Brain microvascular endothelial cell (primary cell): ENCODE measurements at regions not wholly inside any gene's neighbourhood (a gene's known extent, or its start where the extent isn't known, plus 50 kb on each side); places are given as distances from the start of the nearest gene placed in this dataset.
A peak's percentile ranks its signal among the peaks of the same experiment; 100 is the strongest.

Experiments used
- DNase-seq: peaks from one replicate; pipeline ENCODE4 v3.0.0-alpha.2; 2020
- H3K27ac ChIP-seq: fragments of 250-450 bp; sonication (Bioruptor Pico); 2 replicates; pipeline ENCODE4 v1.5.1; 2020; ENCODE audit warnings: mild to moderate bottlenecking, moderate library complexity
- H3K27me3 ChIP-seq: fragments of 250-450 bp; sonication (Bioruptor Pico); replicated peaks from 2 replicates; pipeline ENCODE4 v1.5.1; 2020; ENCODE audit warnings: mild to moderate bottlenecking
- H3K36me3 ChIP-seq: fragments of 250-450 bp; sonication (Bioruptor Pico); replicated peaks from 2 replicates; pipeline ENCODE4 v1.5.1; 2020; ENCODE audit warnings: mild to moderate bottlenecking
- H3K4me3 ChIP-seq: 2 replicates; pipeline ENCODE4 v1.5.1; 2011; ENCODE audit warnings: low read depth, mild to moderate bottlenecking, control low read depth, low read length, moderate library complexity
- CTCF ChIP-seq: IDR thresholded peaks from 2 replicates; pipeline ENCODE4 v1.5.1; 2011; ENCODE audit warnings: low read depth, mild to moderate bottlenecking, moderate library complexity, low read length, control low read depth, inconsistent platforms; ENCODE audit errors: missing control alignments
- in situ Hi-C: cut with HindIII; loops from 2 replicates; pipeline ENCODE4 v1.10.0; 2017; ENCODE audit warnings: low sequenced_read_pairs, low pct_ligation_motif_present

GRCh38 chr5:92809855-92810465, 771.1 kb downstream of the NR2F1-AS1 start:
- no peak overlapping the region for H3K4me3 ChIP-seq
- H3K27me3 ChIP-seq, result no peaks in the 10 kb centered on the region
- H3K27ac ChIP-seq, result no peak overlapping the region
- H3K36me3 ChIP-seq, result no peaks in the 10 kb centered on the region
- in situ Hi-C loops, result no loop called here
- TF ChIP-seq CTCF, result no peak
- DNase-seq, result no peak

- no peak for DNase-seq
- Histone ChIP-seq H3K4me3 (no peak overlapping the region), H3K27me3 (no peaks in the 10 kb centered on the region), H3K27ac (no peak overlapping the region), H3K36me3 (no peaks in the 10 kb centered on the region)
- in situ Hi-C loops, result no loop called here
- no peak for TF ChIP-seq CTCF
Observed at GRCh38 chr5:92808474-92808873, 772.5 kb downstream of the NR2F1-AS1 start.

- in situ Hi-C loops, result no loop called here
- no peak overlapping the region for H3K27ac ChIP-seq
- no peak for TF ChIP-seq CTCF
- H3K27me3 ChIP-seq, result no peaks in the 10 kb centered on the region
- H3K4me3 ChIP-seq, result no peak overlapping the region
- no peak for DNase-seq
- no peaks in the 10 kb centered on the region for H3K36me3 ChIP-seq
Observed at GRCh38 chr5:92807085-92807484, 773.9 kb downstream of the NR2F1-AS1 start.

GRCh38 chr5:92805446-92805845, 775.6 kb downstream of the NR2F1-AS1 start:
- in situ Hi-C loops, result no loop called here
- no peaks in the 10 kb centered on the region for H3K36me3 ChIP-seq
- no peak overlapping the region for H3K4me3 ChIP-seq
- H3K27me3 ChIP-seq, result no peaks in the 10 kb centered on the region
- no peak overlapping the region for H3K27ac ChIP-seq
- TF ChIP-seq CTCF, result no peak
- no peak for DNase-seq

GRCh38 chr5:92801911-92802310, 779.1 kb downstream of the NR2F1-AS1 start:
- no peak for TF ChIP-seq CTCF
- in situ Hi-C loops, result no loop called here
- DNase-seq, result peak; percentile 20
- Histone ChIP-seq H3K36me3 (no peaks in the 10 kb centered on the region), H3K27ac (no peak overlapping the region), H3K4me3 (peak overlapping the region; percentile 2), H3K27me3 (no peaks in the 10 kb centered on the region)

GRCh38 chr5:92800365-92800764, 780.7 kb downstream of the NR2F1-AS1 start:
- H3K27me3 ChIP-seq, result no peaks in the 10 kb centered on the region
- in situ Hi-C loops, result no loop called here
- no peak for TF ChIP-seq CTCF
- no peak overlapping the region for H3K27ac ChIP-seq
- H3K4me3 ChIP-seq, result no peak overlapping the region
- H3K36me3 ChIP-seq, result no peaks in the 10 kb centered on the region
- peak; percentile 52 for DNase-seq
